ENCODE measurements at regions not wholly inside any gene's neighbourhood (a gene's known extent, or its start where the extent isn't known, plus 50 kb on each side); places are given as distances from the start of the nearest gene placed in this dataset.

DNA sequence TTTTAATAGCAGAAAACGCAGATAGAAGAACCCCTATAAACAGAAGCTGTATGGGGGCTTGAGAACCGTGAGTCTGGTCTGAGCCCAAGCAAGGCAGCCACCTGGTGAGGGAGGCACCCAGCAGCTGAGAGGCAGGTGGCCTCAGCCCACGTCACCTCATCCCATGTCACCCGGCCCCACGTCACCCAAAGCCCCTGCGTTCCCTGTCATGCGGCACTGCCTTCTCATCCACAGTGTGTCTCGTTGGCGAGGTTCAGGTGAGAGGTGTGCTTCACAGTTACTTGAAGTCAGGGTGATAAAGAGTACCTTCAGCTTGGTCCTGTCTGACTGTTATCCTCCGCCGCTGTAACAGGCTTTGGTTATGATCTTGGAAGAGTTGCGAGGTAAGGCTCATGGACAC lies 80.6 kb upstream of the IRX4 start:
- Histone ChIP-seq H3K79me2 (ENCODE audit: insufficient read depth, low read length) (no peaks in the 10 kb centered on the region), H3K27me3 (ENCODE audit: insufficient read depth, low read length) (peaks cover 6% of the 10 kb centered on the region), H3K27ac (ENCODE audit: low read depth, low read length, poor library complexity, severe bottlenecking) (no peak overlapping the region)

DNA sequence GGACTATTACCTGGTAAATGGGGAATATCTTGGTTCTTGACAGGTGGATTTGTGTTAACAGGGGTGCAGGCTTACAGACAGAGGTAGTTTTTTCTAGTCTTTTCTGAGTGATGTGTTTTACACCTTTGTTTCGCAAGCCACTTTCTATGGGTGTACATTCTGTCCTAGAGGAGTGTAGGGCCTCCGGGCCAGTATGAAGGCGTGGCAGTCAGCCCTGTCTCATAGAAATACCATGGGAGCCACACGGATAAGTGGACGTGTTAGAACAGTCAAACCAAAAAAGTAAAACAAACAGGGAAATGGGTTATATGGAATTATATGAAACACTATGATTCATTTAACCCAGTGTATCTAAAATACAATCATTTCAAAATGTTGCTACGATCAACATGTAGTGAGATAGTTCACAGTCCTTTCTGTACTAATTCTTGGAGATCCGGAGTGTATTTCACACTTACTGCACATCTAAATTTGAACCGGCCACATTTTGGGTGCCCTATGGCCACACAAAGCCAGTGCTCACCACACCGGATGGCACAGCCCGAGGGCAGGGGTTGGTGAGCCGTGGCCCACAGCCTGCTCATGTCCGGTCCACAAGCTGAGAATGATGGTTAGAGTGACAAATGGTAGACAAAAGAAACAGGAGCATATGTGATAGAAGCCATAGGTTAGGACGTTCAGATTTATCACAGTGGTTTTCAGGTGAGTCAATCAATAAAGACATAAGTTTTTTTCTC lies 80.1 kb upstream of the IRX4 start:
- Histone ChIP-seq H3K9me2 (ENCODE audit: low read depth, low read length) (no peaks in the 10 kb centered on the region), H3K4me3 (ENCODE audit: low read depth, low read length, poor library complexity, severe bottlenecking) (no peak overlapping the region), H3K4me2 (ENCODE audit: low read length) (no peak overlapping the region), H3F3A (ENCODE audit: insufficient read depth, low read length) (no peaks in the 10 kb centered on the region), H3K4me1 (ENCODE audit: insufficient read depth, low read length, severe bottlenecking) (no peaks in the 10 kb centered on the region), H3K27ac (ENCODE audit: low read depth, low read length, poor library complexity, severe bottlenecking) (no peak overlapping the region), H3K79me2 (ENCODE audit: insufficient read depth, low read length) (no peaks in the 10 kb centered on the region), H3K27me3 (ENCODE audit: insufficient read depth, low read length) (peaks cover 6% of the 10 kb centered on the region), H3K9me3 (ENCODE audit: low read length) (no peaks in the 10 kb centered on the region), H4K20me1 (ENCODE audit: insufficient read depth, low read length) (no peaks in the 10 kb centered on the region), H2AFZ (ENCODE audit: low read length) (no peak overlapping the region), H3K36me3 (ENCODE audit: insufficient read depth, low read length) (no peaks in the 10 kb centered on the region), H3K9ac (ENCODE audit: low read length) (no peak overlapping the region)
- no peak for TF ChIP-seq EZH2 (IDR thresholded peaks at IDR 0.05; ENCODE audit: borderline replicate concordance, low read length)
- TF ChIP-seq, protein P1, sequence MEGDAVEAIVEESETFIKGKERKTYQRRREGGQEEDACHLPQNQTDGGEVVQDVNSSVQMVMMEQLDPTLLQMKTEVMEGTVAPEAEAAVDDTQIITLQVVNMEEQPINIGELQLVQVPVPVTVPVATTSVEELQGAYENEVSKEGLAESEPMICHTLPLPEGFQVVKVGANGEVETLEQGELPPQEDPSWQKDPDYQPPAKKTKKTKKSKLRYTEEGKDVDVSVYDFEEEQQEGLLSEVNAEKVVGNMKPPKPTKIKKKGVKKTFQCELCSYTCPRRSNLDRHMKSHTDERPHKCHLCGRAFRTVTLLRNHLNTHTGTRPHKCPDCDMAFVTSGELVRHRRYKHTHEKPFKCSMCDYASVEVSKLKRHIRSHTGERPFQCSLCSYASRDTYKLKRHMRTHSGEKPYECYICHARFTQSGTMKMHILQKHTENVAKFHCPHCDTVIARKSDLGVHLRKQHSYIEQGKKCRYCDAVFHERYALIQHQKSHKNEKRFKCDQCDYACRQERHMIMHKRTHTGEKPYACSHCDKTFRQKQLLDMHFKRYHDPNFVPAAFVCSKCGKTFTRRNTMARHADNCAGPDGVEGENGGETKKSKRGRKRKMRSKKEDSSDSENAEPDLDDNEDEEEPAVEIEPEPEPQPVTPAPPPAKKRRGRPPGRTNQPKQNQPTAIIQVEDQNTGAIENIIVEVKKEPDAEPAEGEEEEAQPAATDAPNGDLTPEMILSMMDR (IDR thresholded peaks at IDR 0.05; ENCODE audit: low read length): no peak

More for the DNA sequence above, 80.6 kb upstream of the IRX4 start:
- no peak overlapping the region for H3K4me3 ChIP-seq (ENCODE audit: low read depth, low read length, poor library complexity, severe bottlenecking)
- no peak overlapping the region for H3K4me2 ChIP-seq (ENCODE audit: low read length)
- no peaks in the 10 kb centered on the region for H3K9me3 ChIP-seq (ENCODE audit: low read length)
- H2AFZ ChIP-seq (ENCODE audit: low read length): no peak overlapping the region
- H4K20me1 ChIP-seq (ENCODE audit: insufficient read depth, low read length): no peaks in the 10 kb centered on the region
- no peaks in the 10 kb centered on the region for H3K4me1 ChIP-seq (ENCODE audit: insufficient read depth, low read length, severe bottlenecking)
- H3F3A ChIP-seq (ENCODE audit: insufficient read depth, low read length): no peaks in the 10 kb centered on the region
- TF ChIP-seq, protein P1 (IDR thresholded peaks at IDR 0.05; ENCODE audit: low read length): no peak
- no peak for TF ChIP-seq EZH2 (IDR thresholded peaks at IDR 0.05; ENCODE audit: borderline replicate concordance, low read length)
- no peaks in the 10 kb centered on the region for H3K9me2 ChIP-seq (ENCODE audit: low read depth, low read length)
- H3K36me3 ChIP-seq (ENCODE audit: insufficient read depth, low read length): no peaks in the 10 kb centered on the region
- no peak overlapping the region for H3K9ac ChIP-seq (ENCODE audit: low read length)

DNA sequence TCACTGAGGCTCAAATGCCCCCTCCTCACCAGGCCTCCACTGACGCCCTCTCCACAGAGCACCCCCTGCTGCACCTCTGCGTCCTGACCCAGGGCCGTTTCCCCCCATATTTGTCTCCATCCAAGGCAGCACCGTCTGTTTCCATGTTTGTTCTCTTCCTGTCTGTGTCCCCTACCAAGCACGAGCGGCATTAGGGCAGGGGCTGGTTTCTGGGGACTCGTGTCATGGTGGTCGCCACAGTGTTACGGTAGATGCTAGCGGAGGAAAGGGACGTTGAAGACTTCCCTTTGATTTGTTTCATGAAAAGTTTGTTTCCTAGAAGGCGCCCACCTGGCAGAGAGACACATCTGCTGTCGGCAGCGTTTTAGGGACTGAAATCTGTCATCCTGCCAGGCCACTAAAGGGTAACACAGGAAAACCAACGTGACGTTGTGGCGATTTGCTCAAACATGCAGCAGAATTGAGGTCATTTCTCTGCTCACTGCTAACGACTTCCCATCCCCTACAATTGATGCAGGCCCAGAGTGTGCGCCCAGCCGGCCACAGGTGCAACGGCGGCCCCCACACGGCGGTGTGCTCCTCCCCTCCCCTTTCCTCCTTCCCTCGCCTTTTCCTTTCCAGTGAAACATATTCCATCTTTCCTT lies 79.3 kb upstream of the IRX4 start:
- H3K9ac ChIP-seq (ENCODE audit: low read length): no peak overlapping the region
- no peaks in the 10 kb centered on the region for H3K9me3 ChIP-seq (ENCODE audit: low read length)
- H3K4me2 ChIP-seq (ENCODE audit: low read length): no peak overlapping the region
- no peaks in the 10 kb centered on the region for H3K79me2 ChIP-seq (ENCODE audit: insufficient read depth, low read length)
- peaks cover 6% of the 10 kb centered on the region for H3K27me3 ChIP-seq (ENCODE audit: insufficient read depth, low read length)
- H3K4me1 ChIP-seq (ENCODE audit: insufficient read depth, low read length, severe bottlenecking): no peaks in the 10 kb centered on the region
- H3K4me3 ChIP-seq (ENCODE audit: low read depth, low read length, poor library complexity, severe bottlenecking): no peak overlapping the region
- H3K36me3 ChIP-seq (ENCODE audit: insufficient read depth, low read length): no peaks in the 10 kb centered on the region
- H4K20me1 ChIP-seq (ENCODE audit: insufficient read depth, low read length): no peaks in the 10 kb centered on the region
- H2AFZ ChIP-seq (ENCODE audit: low read length): no peak overlapping the region
- H3K9me2 ChIP-seq (ENCODE audit: low read depth, low read length): no peaks in the 10 kb centered on the region
- TF ChIP-seq EZH2 (IDR thresholded peaks at IDR 0.05; ENCODE audit: borderline replicate concordance, low read length): no peak
- TF ChIP-seq, protein P1 (IDR thresholded peaks at IDR 0.05; ENCODE audit: low read length): no peak
- H3K27ac ChIP-seq (ENCODE audit: low read depth, low read length, poor library complexity, severe bottlenecking): no peak overlapping the region
- H3F3A ChIP-seq (ENCODE audit: insufficient read depth, low read length): no peaks in the 10 kb centered on the region

Measured in OCI-LY1 (cell line).